ENCODE measurements at regions not wholly inside any gene's neighbourhood (a gene's known extent, or its start where the extent isn't known, plus 50 kb on each side); places are given as distances from the start of the nearest gene placed in this dataset.

DNA sequence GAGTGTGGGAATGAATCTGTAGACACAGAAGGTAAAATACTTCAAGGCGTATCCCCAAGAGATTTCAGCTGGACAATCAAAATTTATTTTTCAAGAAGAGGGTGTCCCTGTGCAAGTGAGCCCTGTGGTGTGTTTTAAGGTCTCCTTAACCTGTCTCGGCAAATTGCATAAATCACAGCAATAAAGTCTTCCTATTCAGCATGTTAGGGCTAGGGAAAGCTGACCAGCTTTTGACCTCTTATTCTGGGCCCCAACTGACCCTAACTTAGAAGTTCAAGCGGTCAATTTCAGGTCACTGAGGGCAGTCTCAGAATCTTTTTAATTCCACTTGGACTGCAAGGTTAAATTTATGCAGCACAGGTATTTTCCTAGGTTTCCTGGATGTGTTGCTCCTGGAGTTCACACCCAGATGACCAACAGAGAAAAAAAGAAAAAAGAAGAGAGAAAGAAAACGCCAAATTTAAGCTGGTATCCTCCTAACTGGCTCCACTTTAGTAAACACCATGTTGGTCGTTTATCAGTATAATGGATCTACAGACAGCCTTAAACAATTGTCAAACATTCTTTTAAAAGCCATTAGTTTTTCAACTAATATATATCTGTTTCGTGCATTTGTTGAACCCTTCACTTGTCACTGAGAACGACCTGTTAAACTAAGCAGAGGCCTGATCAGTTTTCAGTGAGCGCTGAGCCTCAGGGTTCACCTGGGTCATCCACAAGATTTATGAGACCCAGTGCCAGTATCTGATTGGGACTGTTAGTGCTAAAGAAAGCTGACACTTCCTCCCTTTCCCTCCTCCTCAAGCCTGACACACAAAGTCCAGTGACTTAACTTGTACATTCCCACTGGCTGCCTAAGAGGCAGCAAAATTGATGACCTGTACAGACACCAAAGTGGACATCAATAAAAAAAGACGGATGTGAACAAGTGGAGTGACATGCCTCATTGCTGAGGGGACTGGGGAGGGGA is 546.1 kb downstream of the NR2F1-AS1 start:
- 59 to 63% methylated on average over 9 of the region's 9 CpGs for WGBS, 2 donors
- Histone ChIP-seq H3K36me3 (no peaks in the 10 kb centered on the region), H3K27me3 (no peaks in the 10 kb centered on the region), H3K4me3 (no peak overlapping the region), H3K27ac (no peak overlapping the region), H3K4me1 (no peaks in the 10 kb centered on the region), H3K9me3 (no peaks in the 10 kb centered on the region)
- DNase-seq (no peak), ATAC-seq (no peak), FAIRE-seq (no peak)
- intact Hi-C loops (cut with DNase I): no loop called here
- TF ChIP-seq, protein P1, sequence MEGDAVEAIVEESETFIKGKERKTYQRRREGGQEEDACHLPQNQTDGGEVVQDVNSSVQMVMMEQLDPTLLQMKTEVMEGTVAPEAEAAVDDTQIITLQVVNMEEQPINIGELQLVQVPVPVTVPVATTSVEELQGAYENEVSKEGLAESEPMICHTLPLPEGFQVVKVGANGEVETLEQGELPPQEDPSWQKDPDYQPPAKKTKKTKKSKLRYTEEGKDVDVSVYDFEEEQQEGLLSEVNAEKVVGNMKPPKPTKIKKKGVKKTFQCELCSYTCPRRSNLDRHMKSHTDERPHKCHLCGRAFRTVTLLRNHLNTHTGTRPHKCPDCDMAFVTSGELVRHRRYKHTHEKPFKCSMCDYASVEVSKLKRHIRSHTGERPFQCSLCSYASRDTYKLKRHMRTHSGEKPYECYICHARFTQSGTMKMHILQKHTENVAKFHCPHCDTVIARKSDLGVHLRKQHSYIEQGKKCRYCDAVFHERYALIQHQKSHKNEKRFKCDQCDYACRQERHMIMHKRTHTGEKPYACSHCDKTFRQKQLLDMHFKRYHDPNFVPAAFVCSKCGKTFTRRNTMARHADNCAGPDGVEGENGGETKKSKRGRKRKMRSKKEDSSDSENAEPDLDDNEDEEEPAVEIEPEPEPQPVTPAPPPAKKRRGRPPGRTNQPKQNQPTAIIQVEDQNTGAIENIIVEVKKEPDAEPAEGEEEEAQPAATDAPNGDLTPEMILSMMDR (IDR thresholded peaks at IDR 0.05): no peak

DNA sequence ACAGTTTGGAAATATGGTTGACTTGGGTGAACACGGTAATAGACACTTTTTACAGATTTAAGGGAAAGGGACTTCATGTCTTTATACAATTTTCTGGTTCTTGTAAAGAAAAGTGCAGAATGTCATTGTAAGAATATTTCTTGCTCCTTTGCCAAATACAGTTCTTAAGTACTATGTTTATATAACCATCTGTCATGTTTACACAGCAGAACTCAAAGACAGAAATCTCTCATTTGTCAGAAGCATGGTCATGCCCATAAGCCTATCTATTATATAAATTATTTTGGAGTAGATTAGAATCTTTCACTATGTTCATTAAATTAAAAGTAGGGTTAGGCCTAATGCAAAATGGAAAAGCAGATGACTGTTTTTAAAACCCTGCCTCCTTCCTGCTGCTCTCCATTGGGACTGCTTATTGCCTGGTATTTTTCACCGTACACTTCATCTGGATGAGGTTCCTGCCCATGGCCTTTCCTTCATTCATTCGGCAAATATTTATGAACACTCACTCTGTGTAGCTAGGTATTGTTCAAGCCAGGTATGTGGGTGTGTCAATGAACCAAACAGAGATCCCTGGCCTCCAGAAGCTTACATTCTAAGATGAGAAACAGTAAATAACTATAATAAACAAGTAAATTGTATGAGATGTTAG is 558.1 kb downstream of the NR2F1-AS1 start:
- WGBS, 2 donors: 72 to 88% methylated on average over 3 of the region's 3 CpGs
- no peaks in the 10 kb centered on the region for H3K27me3 ChIP-seq
- DNase-seq: no peak
- ATAC-seq: no peak
- FAIRE-seq: no peak
- no peaks in the 10 kb centered on the region for H3K9me3 ChIP-seq
- no peak overlapping the region for H3K27ac ChIP-seq
- H3K36me3 ChIP-seq: no peaks in the 10 kb centered on the region
- TF ChIP-seq, protein P1 (IDR thresholded peaks at IDR 0.05): no peak
- intact Hi-C loops (cut with DNase I): no loop called here
- H3K4me3 ChIP-seq: no peak overlapping the region
- H3K4me1 ChIP-seq: no peaks in the 10 kb centered on the region

DNA sequence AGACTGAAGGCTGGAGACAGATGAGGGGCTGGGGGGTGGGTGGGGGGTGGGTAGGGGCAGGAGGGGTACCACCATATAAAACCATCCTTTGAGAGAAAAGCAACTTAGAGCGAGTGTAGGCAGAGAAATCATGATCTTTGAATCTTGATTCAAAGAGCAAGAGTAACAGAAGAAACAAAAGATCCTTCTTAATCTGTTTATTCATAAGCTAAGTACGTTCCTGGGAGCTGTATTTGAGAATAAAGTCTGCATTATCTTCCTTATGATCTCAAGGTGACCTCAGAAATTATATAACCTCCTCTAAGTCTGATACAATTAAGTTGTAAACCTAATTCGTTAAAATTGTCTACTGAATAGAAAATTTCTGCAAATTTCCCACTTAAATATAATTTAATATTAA is 558.8 kb downstream of the NR2F1-AS1 start:
- H3K4me1 ChIP-seq: no peaks in the 10 kb centered on the region
- no peak overlapping the region for H3K4me3 ChIP-seq
- H3K27me3 ChIP-seq: no peaks in the 10 kb centered on the region
- TF ChIP-seq, protein P1 (IDR thresholded peaks at IDR 0.05): no peak
- H3K9me3 ChIP-seq: no peaks in the 10 kb centered on the region
- intact Hi-C loops (cut with DNase I): no loop called here
- 48 to 75% methylated on average over 3 of the region's 3 CpGs for WGBS, 2 donors
- FAIRE-seq: no peak
- no peak for DNase-seq
- ATAC-seq: no peak
- no peaks in the 10 kb centered on the region for H3K36me3 ChIP-seq
- no peak overlapping the region for H3K27ac ChIP-seq

- Histone ChIP-seq H3K4me1 (no peaks in the 10 kb centered on the region), H3K36me3 (no peaks in the 10 kb centered on the region), H3K27ac (no peak overlapping the region), H3K27me3 (no peaks in the 10 kb centered on the region), H3K4me3 (no peak overlapping the region), H3K9me3 (no peaks in the 10 kb centered on the region)
- FAIRE-seq (no peak), ATAC-seq (no peak), DNase-seq (no peak)
- intact Hi-C loops (cut with DNase I): no loop called here
- WGBS, 2 donors: 59 to 77% methylated on average over 2 of the region's 2 CpGs
- TF ChIP-seq, protein P1 (IDR thresholded peaks at IDR 0.05): no peak
Measured at GRCh38 chr5:93019896-93020295, 561.1 kb downstream of the NR2F1-AS1 start.

DNA sequence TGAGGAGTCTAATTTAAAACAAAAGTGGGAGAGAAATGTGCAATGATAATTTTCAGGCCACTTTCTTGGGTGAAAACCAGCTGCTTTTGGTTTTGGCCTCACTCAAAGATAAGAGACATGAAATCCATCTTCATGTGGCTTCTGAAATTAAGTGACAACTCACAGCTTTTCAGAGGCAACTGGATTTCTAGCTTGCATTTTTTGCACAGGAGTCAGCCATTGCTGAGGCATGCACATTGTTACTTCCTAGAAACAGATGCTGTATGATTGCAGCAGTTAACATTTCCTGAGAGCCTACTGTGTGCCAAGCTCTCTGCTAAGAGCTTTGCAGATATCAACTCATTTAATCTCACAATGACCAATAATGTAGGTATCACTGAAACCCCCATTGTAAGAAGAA is 562.6 kb downstream of the NR2F1-AS1 start:
- Histone ChIP-seq H3K27ac (no peak overlapping the region), H3K9me3 (no peaks in the 10 kb centered on the region), H3K4me3 (no peak overlapping the region), H3K27me3 (no peaks in the 10 kb centered on the region), H3K36me3 (no peaks in the 10 kb centered on the region), H3K4me1 (no peaks in the 10 kb centered on the region)
- no peak for FAIRE-seq
- TF ChIP-seq, protein P1 (IDR thresholded peaks at IDR 0.05): no peak
- intact Hi-C loops (cut with DNase I): no loop called here
- DNase-seq: no peak
- ATAC-seq: no peak
